Thoracic aorta (tissue), 2 donors: ENCODE measurements at regions not wholly inside any gene's neighbourhood (a gene's known extent, or its start where the extent isn't known, plus 50 kb on each side); places are given as distances from the start of the nearest gene placed in this dataset.

Experiments used
- ATAC-seq: fragments of 150-250 bp; one replicate; pipeline ENCODE4 v1.8.0; 2017; ENCODE audit warnings: low read depth; ENCODE audit not compliant: insufficient number of reproducible peaks, low FRiP score
- DNase-seq: peaks from one replicate; pipeline ENCODE4 v3.0.0-alpha.2; 2020; ENCODE audit warnings: low spot score
- H3K27ac ChIP-seq, 2 donors: fragments of 200-600 bp; sonication (generic); 1 replicate in 1 of 2; 2 replicates in 1 of 2; pipeline ENCODE4 v1.5.1; 2016; ENCODE audit warnings: mild to moderate bottlenecking in 2 of 2, moderate library complexity in 2 of 2
- H3K27me3 ChIP-seq: fragments of 200-600 bp; sonication (generic); replicated peaks from 2 replicates; pipeline ENCODE4 v1.6.0; 2016; ENCODE audit warnings: mild to moderate bottlenecking; ENCODE audit not compliant: insufficient read depth
- H3K36me3 ChIP-seq: fragments of 200-600 bp; sonication (generic); one replicate; pipeline ENCODE4 v1.5.1; 2016
- H3K4me1 ChIP-seq, 2 donors: fragments of 200-600 bp; sonication (generic); 1 replicate in 1 of 2; 2 replicates in 1 of 2; pipeline versions ENCODE4 v1.5.1 to v1.6.0; 2016; ENCODE audit warnings: low read depth in 2 of 2, mild to moderate bottlenecking in 1 of 2; ENCODE audit not compliant: control insufficient read depth in 1 of 2
- H3K4me3 ChIP-seq: fragments of 200-600 bp; sonication (generic); 2 replicates; pipeline ENCODE4 v1.5.1; 2016; ENCODE audit warnings: mild to moderate bottlenecking
- H3K9me3 ChIP-seq: fragments of 200-600 bp; sonication (generic); 2 replicates; pipeline ENCODE4 v1.5.1; 2016
- TF ChIP-seq, protein P1 (sequence below): fragments of 200-600 bp; sonication (generic); IDR thresholded peaks from one replicate; pipeline ENCODE4 v1.5.1; 2019; ENCODE audit warnings: antibody characterized with exemption

DNA sequence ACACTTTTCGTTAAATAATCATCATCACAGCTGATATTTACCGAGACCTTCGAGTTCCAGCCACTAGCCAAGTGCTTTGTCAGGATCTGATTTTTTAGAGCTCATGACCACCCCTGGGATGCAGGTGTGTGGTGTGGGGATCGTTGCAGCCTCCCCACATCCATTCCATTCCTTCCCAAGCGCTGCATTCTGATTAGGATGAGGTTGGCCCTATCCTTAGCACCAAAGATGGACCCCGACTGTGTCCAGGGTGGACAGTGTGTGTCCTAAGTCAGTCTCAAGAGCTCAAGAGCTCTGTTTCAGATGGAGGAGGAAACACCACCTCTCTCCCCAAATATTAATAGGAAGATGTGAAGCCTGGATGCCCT, 74.1 kb downstream of the PSMG1 start:
- TF ChIP-seq, protein P1, sequence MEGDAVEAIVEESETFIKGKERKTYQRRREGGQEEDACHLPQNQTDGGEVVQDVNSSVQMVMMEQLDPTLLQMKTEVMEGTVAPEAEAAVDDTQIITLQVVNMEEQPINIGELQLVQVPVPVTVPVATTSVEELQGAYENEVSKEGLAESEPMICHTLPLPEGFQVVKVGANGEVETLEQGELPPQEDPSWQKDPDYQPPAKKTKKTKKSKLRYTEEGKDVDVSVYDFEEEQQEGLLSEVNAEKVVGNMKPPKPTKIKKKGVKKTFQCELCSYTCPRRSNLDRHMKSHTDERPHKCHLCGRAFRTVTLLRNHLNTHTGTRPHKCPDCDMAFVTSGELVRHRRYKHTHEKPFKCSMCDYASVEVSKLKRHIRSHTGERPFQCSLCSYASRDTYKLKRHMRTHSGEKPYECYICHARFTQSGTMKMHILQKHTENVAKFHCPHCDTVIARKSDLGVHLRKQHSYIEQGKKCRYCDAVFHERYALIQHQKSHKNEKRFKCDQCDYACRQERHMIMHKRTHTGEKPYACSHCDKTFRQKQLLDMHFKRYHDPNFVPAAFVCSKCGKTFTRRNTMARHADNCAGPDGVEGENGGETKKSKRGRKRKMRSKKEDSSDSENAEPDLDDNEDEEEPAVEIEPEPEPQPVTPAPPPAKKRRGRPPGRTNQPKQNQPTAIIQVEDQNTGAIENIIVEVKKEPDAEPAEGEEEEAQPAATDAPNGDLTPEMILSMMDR = no peak
- H3K4me1 ChIP-seq = peaks cover 36 to 65% of the 10 kb centered on the region in 2 donors
- H3K4me3 ChIP-seq = no peak overlapping the region
- ATAC-seq = no peak
- no peaks in the 10 kb centered on the region for H3K27me3 ChIP-seq
- H3K36me3 ChIP-seq = no peaks in the 10 kb centered on the region
- H3K9me3 ChIP-seq = no peaks in the 10 kb centered on the region
- peak overlapping the region in 1 of 2 donors; percentile 4 for H3K27ac ChIP-seq
- no peak for DNase-seq

- no peak for DNase-seq
- TF ChIP-seq, protein P1 = no peak
- Histone ChIP-seq H3K4me1 (peaks cover 35 to 65% of the 10 kb centered on the region in 2 donors), H3K9me3 (no peaks in the 10 kb centered on the region), H3K4me3 (no peak overlapping the region), H3K36me3 (no peaks in the 10 kb centered on the region), H3K27ac (no peak overlapping the region), H3K27me3 (no peaks in the 10 kb centered on the region)
- ATAC-seq = no peak
These were observed 74.7 kb downstream of the PSMG1 start for GRCh38 chr21:39108291-39109162.

GRCh38 chr21:39107739-39108138, 75.5 kb downstream of the PSMG1 start:
- ATAC-seq (no peak), DNase-seq (no peak)
- Histone ChIP-seq H3K9me3 (no peaks in the 10 kb centered on the region), H3K27me3 (no peaks in the 10 kb centered on the region), H3K4me3 (no peak overlapping the region), H3K27ac (no peak overlapping the region), H3K4me1 (peaks cover 27 to 58% of the 10 kb centered on the region in 2 donors), H3K36me3 (no peaks in the 10 kb centered on the region)
- TF ChIP-seq, protein P1 = no peak

- Histone ChIP-seq H3K9me3 (no peaks in the 10 kb centered on the region), H3K4me3 (no peak overlapping the region), H3K36me3 (no peaks in the 10 kb centered on the region), H3K27ac (no peak overlapping the region), H3K27me3 (no peaks in the 10 kb centered on the region), H3K4me1 (peaks cover 24 to 51% of the 10 kb centered on the region in 2 donors)
- ATAC-seq (no peak), DNase-seq (no peak)
- TF ChIP-seq, protein P1 = no peak
These were observed 76.3 kb downstream of the PSMG1 start for GRCh38 chr21:39106881-39107462.

- TF ChIP-seq, protein P1 = no peak
- Histone ChIP-seq H3K4me3 (no peak overlapping the region), H3K4me1 (peaks cover 15 to 39% of the 10 kb centered on the region in 2 donors), H3K36me3 (no peaks in the 10 kb centered on the region), H3K27me3 (no peaks in the 10 kb centered on the region), H3K9me3 (no peaks in the 10 kb centered on the region), H3K27ac (no peak overlapping the region)
- DNase-seq (no peak), ATAC-seq (no peak)
These were observed 77.4 kb downstream of the PSMG1 start for GRCh38 chr21:39105836-39106235.
